Testis (tissue), 2 donors: ENCODE measurements at regions not wholly inside any gene's neighbourhood (a gene's known extent, or its start where the extent isn't known, plus 50 kb on each side); places are given as distances from the start of the nearest gene placed in this dataset.

Experiments
- CTCF ChIP-seq, 3 experiments: fragments of 450-650 bp in 2 of 3; fragments of 200-600 bp in 1 of 3; sonication (generic) in 1 of 3; IDR thresholded peaks; one replicate each; pipeline ENCODE4 v1.5.1; 2016 to 2019; ENCODE audit warnings: antibody characterized with exemption in 3 of 3, mild to moderate bottlenecking in 2 of 3, moderate library complexity in 1 of 3
- POLR2A ChIP-seq: fragments of 450-650 bp; IDR thresholded peaks from one replicate; pipeline ENCODE4 v1.6.1; 2017; ENCODE audit warnings: antibody characterized with exemption, mild to moderate bottlenecking, moderate library complexity

GRCh38 chr16:26335236-26335853 lies 643.6 kb downstream of the HS3ST4 start:
- TF ChIP-seq CTCF (IDR thresholded peaks at IDR 0.05) = no peak
- TF ChIP-seq POLR2A = no peak
